GM18868 (cell line): ENCODE measurements at regions not wholly inside any gene's neighbourhood (a gene's known extent, or its start where the extent isn't known, plus 50 kb on each side); places are given as distances from the start of the nearest gene placed in this dataset.
A peak's percentile ranks its signal among the peaks of the same experiment; 100 is the strongest.
"Not testable (repeated sequence)": the region's sequence is repeated elsewhere in the genome, so short reads cannot be mapped to it uniquely, and the experiment has no call there.

Experiments
- ATAC-seq: cut with Tn5 transposase; IDR thresholded peaks from one replicate; pipeline ENCODE4 v1.9.1; 2021; ENCODE audit warnings: mild to moderate bottlenecking, moderate library complexity; ENCODE audit not compliant: unreplicated experiment

- no peak for ATAC-seq
Observed at GRCh38 chr3:176873261-176873660, 324.0 kb downstream of the TBL1XR1 start.

GRCh38 chr3:176872771-176873209 lies 324.5 kb downstream of the TBL1XR1 start:
- peak; percentile 98 for ATAC-seq

- ATAC-seq = no peak
Observed at GRCh38 chr3:176870451-176870850, 326.8 kb downstream of the TBL1XR1 start.

GRCh38 chr3:176867681-176868663 lies 329.3 kb downstream of the TBL1XR1 start:
- ATAC-seq = no peak

- no peak for ATAC-seq
Observed at GRCh38 chr3:176861137-176861536, 336.1 kb downstream of the TBL1XR1 start.

GRCh38 chr3:176856721-176857120 lies 340.6 kb downstream of the TBL1XR1 start:
- ATAC-seq = no peak

GRCh38 chr3:176855901-176856486 lies 341.3 kb downstream of the TBL1XR1 start:
- no peak for ATAC-seq

GRCh38 chr3:176855213-176855612 lies 342.1 kb downstream of the TBL1XR1 start:
- ATAC-seq = no peak

- ATAC-seq = no peak
Observed at GRCh38 chr3:176850498-176850897, 346.8 kb downstream of the TBL1XR1 start.

- no peak for ATAC-seq
Observed at GRCh38 chr3:176848431-176849214, 348.7 kb downstream of the TBL1XR1 start.

- ATAC-seq = no peak
Observed at GRCh38 chr3:176842914-176843313, 354.4 kb downstream of the TBL1XR1 start.

- no peak for ATAC-seq
Observed at GRCh38 chr3:176840641-176841286, 356.5 kb downstream of the TBL1XR1 start.

GRCh38 chr3:176839901-176840300 lies 357.4 kb downstream of the TBL1XR1 start:
- no peak for ATAC-seq

- no peak for ATAC-seq
Observed at GRCh38 chr3:176839466-176839865, 357.8 kb downstream of the TBL1XR1 start.

- not testable (repeated sequence) for ATAC-seq
Observed at GRCh38 chr3:176827244-176827643, 370.0 kb downstream of the TBL1XR1 start.

GRCh38 chr3:176824811-176825210 lies 372.5 kb downstream of the TBL1XR1 start:
- ATAC-seq = no peak

GRCh38 chr3:176820764-176821163 lies 376.5 kb downstream of the TBL1XR1 start:
- no peak for ATAC-seq

- ATAC-seq = no peak
Observed at GRCh38 chr3:176816937-176817336, 380.3 kb downstream of the TBL1XR1 start.

GRCh38 chr3:176814285-176814684 lies 383.0 kb downstream of the TBL1XR1 start:
- ATAC-seq = peak; percentile 99

- ATAC-seq = no peak
Observed at GRCh38 chr3:176807938-176808337, 389.3 kb downstream of the TBL1XR1 start.

- ATAC-seq = no peak
Observed at GRCh38 chr3:176799675-176800074, 397.6 kb downstream of the TBL1XR1 start.
